Adrenal gland (tissue), 5 donors: ENCODE measurements at regions not wholly inside any gene's neighbourhood (a gene's known extent, or its start where the extent isn't known, plus 50 kb on each side); places are given as distances from the start of the nearest gene placed in this dataset.

Experiments
- CTCF ChIP-seq, 6 experiments: fragments of 450-650 bp in 4 of 6; fragments of 200-600 bp in 2 of 6; sonication (generic) in 1 of 6; IDR thresholded peaks; 1 replicate in 5 of 6; 2 replicates in 1 of 6; pipeline versions ENCODE4 v1.5.1 to v1.8.0; 2016 to 2021; ENCODE audit warnings: antibody characterized with exemption in 6 of 6, mild to moderate bottlenecking in 2 of 6, moderate library complexity in 1 of 6
- POLR2A ChIP-seq, 2 donors: fragments of 450-650 bp; IDR thresholded peaks; one replicate each; pipeline ENCODE4 v1.6.1; 2017; ENCODE audit warnings: antibody characterized with exemption in 2 of 2, mild to moderate bottlenecking in 2 of 2, moderate library complexity in 1 of 2
- donor health status: DM: no; HTN: no; CAD: no.

GRCh38 chr7:155864271-155864985 is 52.2 kb upstream of the SHH start:
- TF ChIP-seq POLR2A (IDR thresholded peaks at IDR 0.05) (no peak), CTCF (IDR thresholded peaks at IDR 0.05) (no peak)
